Fibroblast of lung (primary cell): ENCODE measurements at regions not wholly inside any gene's neighbourhood (a gene's known extent, or its start where the extent isn't known, plus 50 kb on each side); places are given as distances from the start of the nearest gene placed in this dataset.

Experiments
- EZH2 ChIP-seq: IDR thresholded peaks from 2 replicates; pipeline ENCODE4 v1.5.1; 2012; ENCODE audit warnings: low read length, control low read depth, mild to moderate bottlenecking; ENCODE audit errors: missing control alignments
- TF ChIP-seq, protein P1 (sequence below), 2 donors: IDR thresholded peaks in 1 of 2; conservative IDR thresholded peaks in 1 of 2; 1 replicate in 1 of 2; 2 replicates in 1 of 2; pipeline ENCODE4 v1.5.1; 2011 to 2012; ENCODE audit warnings: low read length in 2 of 2, control low read depth in 1 of 2, inconsistent platforms in 1 of 2, low read depth in 1 of 2, mild to moderate bottlenecking in 1 of 2

DNA sequence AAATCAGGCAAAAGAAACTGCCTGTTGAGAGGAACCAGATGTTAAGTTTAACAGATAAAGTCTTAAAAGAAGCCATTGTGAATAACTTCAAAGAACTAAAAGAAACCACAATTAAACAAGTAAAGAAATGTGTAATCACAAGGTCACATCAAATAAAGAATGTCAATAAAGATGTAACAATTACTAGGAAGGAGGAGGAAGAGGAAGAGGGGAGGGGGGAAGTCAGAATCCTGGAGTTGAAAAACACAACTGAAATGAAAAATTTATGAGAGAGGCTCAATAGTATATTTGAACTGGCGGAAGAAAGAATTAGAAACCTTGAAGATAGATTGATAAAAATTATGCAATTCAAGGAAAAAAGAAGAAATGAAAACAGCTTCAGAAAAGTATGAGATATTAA, 88.4 kb upstream of the CRIM1 start:
- TF ChIP-seq, protein P1, sequence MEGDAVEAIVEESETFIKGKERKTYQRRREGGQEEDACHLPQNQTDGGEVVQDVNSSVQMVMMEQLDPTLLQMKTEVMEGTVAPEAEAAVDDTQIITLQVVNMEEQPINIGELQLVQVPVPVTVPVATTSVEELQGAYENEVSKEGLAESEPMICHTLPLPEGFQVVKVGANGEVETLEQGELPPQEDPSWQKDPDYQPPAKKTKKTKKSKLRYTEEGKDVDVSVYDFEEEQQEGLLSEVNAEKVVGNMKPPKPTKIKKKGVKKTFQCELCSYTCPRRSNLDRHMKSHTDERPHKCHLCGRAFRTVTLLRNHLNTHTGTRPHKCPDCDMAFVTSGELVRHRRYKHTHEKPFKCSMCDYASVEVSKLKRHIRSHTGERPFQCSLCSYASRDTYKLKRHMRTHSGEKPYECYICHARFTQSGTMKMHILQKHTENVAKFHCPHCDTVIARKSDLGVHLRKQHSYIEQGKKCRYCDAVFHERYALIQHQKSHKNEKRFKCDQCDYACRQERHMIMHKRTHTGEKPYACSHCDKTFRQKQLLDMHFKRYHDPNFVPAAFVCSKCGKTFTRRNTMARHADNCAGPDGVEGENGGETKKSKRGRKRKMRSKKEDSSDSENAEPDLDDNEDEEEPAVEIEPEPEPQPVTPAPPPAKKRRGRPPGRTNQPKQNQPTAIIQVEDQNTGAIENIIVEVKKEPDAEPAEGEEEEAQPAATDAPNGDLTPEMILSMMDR (conservative IDR thresholded peaks at IDR 0.05 in 1 of 2, IDR thresholded peaks at IDR 0.05 in 1 of 2; ENCODE audit: low read depth in 1 of 2, low read length in 2 of 2) = no peak
- TF ChIP-seq EZH2 = no peak
